HG03159 (cell line): ENCODE measurements at regions not wholly inside any gene's neighbourhood (a gene's known extent, or its start where the extent isn't known, plus 50 kb on each side); places are given as distances from the start of the nearest gene placed in this dataset.

ENCODE experiments used
- ATAC-seq: cut with Tn5 transposase; IDR thresholded peaks from one replicate; pipeline ENCODE4 v1.9.1; 2021; ENCODE audit warnings: mild to moderate bottlenecking, moderate library complexity; ENCODE audit not compliant: unreplicated experiment

GRCh38 chr5:155068616-155069100 lies 55.1 kb downstream of the KIF4B start:
- ATAC-seq: no peak

DNA sequence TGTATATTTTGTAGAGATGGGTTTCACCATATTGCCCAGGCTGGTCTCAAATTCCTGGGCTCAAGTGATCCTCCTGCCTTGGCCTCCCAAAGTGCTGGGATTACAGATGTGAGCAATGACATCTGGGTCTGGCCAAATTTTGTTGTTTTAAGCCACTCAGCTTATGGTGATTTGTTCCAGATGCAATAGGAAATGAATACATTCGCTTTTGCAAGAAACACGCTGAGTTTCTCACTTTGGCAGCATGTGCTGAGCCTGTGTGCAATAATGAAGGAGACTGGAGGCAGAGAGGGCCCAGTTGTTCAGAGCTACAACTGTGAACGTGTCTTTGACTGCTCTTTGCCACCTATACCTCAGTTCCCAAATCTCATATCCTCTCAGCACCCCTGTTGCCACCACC lies 56.4 kb downstream of the KIF4B start:
- ATAC-seq: no peak

- no peak for ATAC-seq
Observed at GRCh38 chr5:155070781-155071180, 57.2 kb downstream of the KIF4B start.

DNA sequence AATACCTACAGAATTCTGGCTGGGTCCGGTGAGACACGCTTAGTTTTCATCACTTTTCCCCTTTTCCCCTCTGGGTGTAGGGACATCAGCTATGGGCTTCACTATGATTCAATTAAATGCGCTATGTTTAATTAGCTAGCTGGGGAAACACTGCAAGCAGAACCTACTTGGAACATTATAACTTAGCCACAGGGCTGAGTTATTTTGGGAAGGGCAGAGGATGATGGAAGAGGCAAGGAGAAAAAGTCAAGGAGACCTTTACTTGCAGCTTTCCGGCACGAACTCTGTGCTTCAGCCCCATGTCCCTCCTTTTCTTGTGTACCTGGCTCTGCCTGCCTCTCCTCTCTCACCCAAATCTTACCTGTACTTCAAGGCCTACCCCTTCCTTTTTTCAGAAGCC lies 62.8 kb downstream of the KIF4B start:
- ATAC-seq: no peak

DNA sequence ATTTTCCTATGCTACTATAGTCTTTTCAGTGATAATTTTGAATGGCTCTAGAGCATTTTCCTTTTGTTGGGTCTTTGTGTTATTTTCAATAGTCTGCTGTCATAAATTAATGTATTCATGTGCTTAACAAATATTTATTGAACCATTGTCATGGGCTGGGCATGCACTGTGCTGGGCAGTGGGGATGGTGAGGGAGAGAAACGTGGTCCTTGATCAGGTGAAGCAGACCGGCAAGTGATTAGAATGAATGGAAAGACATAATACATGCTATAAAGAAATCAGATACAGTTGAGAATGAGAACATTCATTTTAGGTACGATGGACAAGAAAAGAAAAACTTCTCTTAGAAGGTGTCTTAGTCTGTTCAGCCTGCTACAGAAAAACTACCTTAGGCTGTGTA lies 66.1 kb downstream of the KIF4B start:
- ATAC-seq: no peak

DNA sequence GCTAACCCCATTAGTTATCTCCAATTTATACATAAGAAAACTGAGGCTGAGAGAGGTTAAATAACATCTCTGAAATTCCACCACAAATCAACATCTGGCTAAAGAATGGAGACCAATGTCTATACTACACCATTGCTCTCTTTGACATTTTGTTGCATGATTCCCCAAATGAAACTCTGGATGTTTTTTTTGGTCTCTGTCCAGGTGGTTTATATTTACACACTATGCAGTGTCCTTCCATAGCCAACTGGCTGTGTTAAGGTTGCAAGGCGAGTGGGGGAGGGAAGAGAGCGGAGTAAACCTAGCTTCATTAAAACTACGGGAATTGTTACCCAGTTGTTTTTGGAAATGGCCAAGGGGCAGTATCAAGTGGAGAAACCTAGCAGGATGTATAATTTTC lies 67.2 kb downstream of the KIF4B start:
- ATAC-seq: no peak

GRCh38 chr5:155081618-155082017 lies 68.1 kb downstream of the KIF4B start:
- ATAC-seq: no peak

- ATAC-seq: no peak
Observed at GRCh38 chr5:155082401-155082800, 68.8 kb downstream of the KIF4B start.

GRCh38 chr5:155085282-155085989 lies 71.9 kb downstream of the KIF4B start:
- no peak for ATAC-seq

DNA sequence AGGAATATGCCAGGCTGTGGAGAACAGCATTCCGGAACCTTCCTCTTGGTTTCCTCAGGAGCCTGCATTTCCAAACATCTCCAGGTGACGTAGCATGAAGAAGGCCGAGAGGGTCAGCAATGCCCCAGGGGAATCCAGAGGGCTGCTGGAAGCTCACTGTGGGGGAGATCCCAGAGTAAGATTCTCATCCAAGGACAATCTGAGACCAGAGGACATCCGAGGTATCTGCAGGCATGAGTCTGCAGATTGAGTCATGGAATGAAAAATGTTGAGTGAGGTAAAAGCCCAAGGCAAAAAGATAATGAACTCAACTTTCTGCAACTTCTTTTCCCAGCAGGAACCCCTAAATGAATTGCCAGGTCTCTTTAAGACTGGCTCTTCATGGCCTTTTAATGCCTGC lies 73.5 kb downstream of the KIF4B start:
- ATAC-seq: no peak

DNA sequence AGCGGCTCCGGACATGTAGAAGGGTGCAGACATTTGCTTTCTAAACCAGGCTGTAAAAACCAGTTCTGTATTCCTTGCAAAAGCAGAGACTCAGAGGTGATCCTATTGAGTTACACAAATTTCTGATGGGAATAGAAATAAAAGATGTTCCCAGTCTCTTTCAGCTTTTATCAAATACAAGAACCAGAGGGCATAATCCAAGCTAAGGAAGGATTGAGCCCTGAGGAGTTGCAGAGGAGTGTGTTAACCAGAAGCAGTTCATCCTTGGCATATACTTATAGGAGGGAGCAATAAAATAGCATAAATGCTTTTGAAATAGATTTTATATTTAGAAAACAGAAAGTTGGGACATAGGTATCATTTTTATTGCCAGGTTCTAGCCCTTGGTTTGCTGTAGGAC lies 75.3 kb downstream of the KIF4B start:
- no peak for ATAC-seq

DNA sequence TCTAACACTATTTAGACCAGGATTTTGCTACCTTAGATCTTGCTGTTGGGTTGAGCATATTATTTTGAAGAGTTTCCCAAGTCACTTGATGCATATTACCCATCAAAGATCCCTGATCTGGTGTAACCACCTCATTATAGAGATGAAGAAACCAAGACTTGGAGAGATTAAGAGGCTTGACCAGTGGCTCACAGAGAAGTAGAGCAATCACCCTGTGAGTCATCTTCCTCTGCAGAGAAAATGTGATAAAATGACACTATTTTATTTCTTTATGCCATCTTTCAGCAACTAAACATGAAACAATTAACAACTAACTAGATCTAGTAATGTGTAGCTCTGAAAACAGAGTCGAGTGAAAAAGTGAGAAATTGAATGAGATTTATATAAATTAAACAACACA lies 76.1 kb downstream of the KIF4B start:
- ATAC-seq: no peak

GRCh38 chr5:155091063-155091648 lies 77.6 kb downstream of the KIF4B start:
- no peak for ATAC-seq

GRCh38 chr5:155091768-155092717 lies 78.5 kb downstream of the KIF4B start:
- no peak for ATAC-seq

DNA sequence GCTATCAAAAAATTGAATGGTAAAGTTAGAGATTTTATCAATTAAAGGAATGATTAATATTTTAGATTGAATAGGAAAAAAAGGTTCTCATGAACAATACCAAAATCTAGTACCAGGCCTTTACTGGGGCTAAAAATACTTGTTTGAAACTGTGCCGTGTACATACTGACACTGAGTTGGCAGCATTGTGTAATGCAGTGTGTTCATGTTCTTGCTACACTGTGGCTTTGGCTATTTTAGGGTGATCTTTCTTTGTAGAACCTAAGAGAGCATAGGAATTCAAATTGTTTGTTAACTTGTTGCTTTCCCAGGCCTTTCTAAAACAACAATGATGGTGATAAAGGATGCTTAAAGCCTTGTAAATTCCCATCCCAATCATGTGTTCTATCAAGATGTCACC lies 80.9 kb downstream of the KIF4B start:
- no peak for ATAC-seq

GRCh38 chr5:155097995-155098394 lies 84.4 kb downstream of the KIF4B start:
- ATAC-seq: no peak

DNA sequence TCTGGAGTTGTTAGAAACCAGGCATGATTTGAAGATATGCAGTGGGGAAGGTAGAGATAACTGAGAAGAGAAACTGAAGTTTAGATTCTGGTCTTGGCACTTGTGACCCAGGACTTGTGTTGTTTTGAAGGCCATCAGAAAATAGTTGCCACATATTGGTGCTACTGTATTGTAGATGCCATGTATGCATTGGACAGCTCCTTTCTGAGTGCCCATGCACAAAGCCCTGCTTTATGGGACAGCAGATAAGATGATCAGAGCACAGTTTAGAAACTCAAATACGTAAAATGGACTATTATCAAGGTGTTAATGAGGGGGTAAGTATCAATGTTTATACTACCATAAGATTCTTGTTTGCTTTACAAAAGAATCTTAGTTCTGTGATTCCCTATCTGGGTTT lies 84.9 kb downstream of the KIF4B start:
- ATAC-seq: no peak

DNA sequence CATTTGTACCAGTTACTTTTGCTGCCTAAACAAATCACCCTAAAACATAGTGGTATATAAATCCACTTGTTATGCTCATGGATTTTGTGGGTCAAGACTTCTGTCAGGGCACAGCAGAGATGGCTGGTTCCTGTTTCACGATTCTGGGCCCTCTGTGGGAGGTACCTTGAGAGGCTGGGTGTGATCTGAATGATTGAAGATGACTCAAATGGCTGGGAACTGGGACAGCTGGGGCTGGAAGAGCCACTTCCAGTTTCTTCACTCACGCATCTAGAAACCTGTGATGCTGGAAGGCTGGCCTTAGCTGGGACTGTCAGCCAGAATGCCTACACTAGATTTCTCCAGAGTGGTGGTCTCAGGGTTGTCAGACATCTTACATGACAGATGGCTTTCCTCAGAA lies 88.1 kb downstream of the KIF4B start:
- no peak for ATAC-seq

DNA sequence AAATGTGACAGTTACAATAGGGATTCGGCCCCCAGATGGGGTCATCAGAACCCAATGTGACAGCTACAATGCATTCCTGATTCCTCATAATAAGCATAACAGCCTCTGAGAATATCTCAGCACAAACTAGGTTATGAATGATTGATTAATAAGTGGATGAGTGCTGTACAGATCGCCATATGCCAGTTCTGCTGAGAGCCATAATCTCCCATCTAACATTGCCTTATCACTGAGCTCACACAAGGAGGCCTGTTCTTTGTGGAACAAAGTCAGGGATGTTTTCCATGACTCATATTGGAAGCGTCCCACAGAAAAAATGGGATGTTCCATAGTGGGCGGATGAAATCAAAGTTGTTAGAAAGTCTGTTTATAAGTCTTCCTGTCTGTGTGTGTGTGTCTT lies 89.6 kb downstream of the KIF4B start:
- no peak for ATAC-seq

DNA sequence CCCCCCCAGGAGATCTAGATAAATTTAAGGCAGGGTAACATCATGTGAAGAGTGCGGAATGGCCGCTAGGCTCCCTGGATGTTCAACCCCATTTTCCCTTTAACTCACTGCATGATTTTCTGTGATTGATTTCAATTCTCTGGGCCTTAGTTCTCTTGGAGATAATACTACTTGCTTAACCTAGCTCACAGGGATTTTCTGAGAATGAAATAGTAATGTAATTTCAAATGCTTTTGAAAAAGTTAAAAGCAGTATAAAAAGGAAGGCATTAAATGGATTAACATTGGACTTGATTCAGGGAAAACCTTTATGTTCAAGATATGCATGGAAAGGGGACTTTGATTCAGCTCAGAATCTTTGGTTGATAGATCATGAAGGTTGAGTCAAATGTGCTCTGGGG lies 90.9 kb downstream of the KIF4B start:
- ATAC-seq: no peak

DNA sequence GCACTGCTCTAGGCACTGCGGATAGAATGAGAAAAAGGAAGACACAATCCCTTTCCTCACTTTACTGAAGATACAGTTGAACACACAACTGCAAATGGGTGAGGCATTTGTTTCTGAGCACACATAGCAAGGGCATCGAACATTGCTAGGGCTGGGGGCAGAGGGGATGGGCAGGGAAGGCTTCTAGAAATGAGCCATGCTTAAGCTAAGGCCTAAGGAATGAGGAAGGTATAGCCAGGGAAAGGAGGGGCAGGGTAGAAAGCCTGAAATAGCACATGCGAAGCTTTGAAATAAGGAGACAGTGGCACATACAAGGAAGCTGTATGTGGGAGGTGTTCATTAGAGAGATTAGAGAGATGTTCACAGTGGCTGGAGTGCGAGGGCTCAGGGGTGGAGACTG lies 92.7 kb downstream of the KIF4B start:
- ATAC-seq: no peak

GRCh38 chr5:155113888-155114287 lies 100.3 kb downstream of the KIF4B start:
- no peak for ATAC-seq
